ENCODE measurements at regions not wholly inside any gene's neighbourhood (a gene's known extent, or its start where the extent isn't known, plus 50 kb on each side); places are given as distances from the start of the nearest gene placed in this dataset.

DNA sequence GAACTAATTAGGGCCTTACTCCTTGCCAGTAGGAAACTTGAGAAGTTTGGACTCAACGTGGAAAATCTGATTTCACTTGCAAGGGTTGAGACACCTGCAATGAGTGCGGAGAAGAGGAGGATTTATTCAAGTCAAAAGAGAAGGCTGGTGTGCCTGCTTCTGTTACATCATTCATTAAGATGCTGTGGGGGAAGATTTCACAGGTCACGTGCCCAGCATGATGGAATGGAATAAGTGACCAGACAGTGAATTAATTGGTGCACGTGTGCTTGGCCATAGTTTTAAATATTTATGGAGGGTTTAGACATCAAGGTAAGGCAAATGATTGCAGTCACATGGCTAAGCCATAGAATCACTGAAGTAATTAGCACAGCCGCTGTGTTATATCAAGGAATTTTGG lies 155.0 kb downstream of the C7orf25 start:
- DNase-seq (ENCODE audit: low read depth), result no peak

DNA sequence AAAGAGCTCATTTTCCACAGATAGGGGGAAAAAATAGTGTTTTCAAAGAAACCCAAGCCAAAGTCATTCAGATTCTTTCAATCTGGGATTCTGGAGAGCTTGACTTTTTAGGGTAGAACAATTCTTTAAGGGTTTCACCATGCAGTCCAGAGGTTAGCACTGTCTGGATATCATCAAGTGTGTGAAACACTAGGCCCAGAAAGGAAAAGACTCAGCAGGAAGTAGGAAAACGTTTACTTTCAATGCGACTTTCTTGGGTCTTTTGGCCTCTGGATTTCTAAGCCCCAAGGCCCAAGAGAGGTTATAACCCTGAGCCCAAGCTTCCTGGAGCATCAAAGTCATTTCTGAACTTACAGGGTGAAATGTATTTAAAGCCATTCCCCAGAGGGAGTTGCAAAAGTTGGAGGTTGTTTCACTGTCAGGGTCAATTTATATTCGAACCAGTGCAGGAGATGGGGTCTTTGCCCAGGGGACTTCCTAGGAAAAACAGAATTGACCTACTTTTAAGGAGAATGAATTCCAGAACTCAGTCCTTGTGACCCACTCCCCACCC lies 158.0 kb downstream of the C7orf25 start:
- no peak for DNase-seq (ENCODE audit: low read depth)

DNA sequence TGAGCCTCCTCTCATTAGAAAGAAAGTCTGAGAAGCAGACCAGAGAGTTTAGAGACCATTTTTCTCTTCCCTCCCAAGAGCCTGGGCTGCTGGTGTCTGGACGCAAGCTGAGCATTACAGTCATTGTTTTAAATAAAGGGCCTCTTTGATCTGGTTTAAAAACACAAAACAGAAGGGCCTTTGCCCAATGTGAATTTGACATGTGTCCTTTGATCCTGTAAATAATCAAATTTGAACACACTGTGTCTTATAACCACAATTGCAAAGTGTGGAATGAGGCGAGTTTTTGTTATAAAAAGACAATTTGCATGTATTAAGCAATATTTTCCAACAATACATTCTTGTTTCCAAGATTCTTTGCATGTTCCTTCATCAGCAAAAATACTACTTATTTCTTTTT lies 158.5 kb downstream of the C7orf25 start:
- no peak for DNase-seq (ENCODE audit: low read depth)

DNA sequence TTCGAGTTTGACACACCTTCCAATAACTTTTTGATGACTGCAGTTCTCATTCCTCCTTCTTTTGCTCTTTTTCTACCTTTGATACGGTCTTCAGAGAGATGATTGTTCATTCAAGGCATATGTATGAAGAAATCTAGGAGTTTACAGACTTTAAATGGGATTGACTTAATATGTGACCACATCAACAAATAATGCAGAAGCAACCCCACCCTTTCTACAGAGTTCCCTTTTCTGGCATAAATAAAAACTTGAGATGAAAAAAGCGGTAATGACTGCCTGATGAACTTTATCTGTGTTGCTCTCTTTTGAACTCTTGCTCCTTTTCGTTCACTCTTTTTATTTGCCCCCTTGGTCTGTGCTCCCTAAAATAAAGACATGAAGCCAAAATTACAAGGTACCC lies 161.7 kb downstream of the C7orf25 start:
- no peak for DNase-seq (ENCODE audit: low read depth)

DNA sequence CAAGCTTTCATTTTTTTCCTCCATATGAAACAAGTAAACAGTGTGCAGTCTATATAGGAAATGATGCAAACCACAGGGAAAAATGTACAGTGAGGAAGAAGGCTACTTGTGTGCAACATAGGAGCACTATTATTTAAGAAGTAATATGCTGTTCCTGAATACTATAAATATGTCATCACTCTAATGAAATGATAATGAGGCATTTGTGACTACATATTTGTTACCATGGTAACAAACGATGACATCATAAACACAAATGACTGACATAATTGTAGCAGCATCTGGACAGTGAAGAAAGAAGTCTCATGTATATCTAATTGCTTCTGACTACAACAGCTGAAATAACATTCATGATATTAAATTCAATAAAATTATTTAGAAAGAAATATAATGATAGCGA lies 164.8 kb downstream of the C7orf25 start:
- DNase-seq (ENCODE audit: low read depth), result no peak

DNA sequence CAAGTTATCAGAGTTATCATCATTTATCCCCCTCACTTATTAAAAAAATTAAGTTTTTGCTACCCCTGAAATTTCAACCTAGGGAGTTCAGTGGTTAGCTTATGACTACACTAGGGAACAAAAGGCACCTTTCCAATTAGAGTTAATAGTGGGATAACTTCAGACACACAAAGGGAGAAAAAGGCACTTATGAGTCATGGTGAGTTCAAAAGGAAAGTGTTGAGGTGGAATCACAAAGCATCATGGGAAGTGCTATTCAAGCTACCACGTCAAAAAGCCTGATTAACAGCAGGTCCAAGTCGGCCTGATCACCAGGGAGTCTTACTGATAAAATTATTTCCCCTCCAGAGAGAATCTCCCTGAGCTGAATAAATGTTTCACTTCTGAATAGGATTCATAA lies 165.7 kb downstream of the C7orf25 start:
- peak; percentile 11 for DNase-seq (ENCODE audit: low read depth)

DNA sequence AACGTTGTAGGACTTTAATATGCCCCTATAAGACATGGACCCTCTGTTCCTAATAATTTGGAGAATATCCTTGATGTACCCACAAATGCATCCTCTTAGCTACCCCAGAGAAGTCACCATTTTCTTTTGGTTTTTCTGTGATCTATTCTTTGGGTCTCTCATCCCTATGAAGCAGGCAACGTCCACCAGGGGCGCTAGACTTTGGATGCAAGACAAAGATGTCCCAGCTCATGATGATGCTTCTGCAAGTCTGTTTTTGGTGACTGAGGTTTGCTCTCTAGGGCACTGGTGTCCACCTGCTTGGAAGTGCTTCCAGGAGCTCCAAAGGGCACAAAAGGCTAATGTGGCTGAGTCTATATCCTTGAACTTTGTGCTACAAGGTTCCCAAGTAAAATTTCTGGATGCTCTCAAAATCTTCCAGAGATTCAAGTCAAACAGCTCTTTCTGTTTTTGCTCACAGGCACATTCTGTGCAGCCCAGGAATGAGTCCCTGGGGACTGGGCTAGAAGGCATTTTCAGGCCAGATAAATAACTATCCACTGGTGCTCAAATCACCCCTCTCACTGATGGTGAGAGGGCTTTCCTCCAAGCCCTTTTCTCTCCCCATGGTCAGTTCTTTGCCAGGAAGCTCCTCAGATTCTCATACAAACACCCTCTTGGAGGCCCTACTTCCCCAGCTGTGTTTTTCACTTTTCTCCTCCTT lies 166.4 kb downstream of the C7orf25 start:
- DNase-seq (ENCODE audit: low read depth), result peak; percentile 61

DNA sequence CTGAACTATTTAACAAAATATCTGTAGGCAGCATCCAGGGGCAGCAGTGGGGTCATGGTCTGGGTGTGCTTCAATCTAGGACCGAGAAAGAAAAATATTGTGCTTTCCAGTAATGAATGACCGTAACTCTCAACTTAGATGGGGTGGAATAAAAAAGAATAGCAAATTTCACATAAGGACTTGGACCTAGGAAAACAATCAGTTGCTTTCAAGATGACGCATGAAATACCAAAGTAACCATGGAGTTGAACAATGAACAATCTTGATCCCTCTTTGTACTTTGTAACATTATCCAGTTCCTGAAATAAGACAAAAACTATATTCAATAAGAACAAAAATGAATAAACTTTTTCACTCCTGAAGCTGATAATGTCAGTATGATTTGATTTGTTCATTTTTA lies 167.1 kb downstream of the C7orf25 start:
- DNase-seq (ENCODE audit: low read depth), result no peak

DNA sequence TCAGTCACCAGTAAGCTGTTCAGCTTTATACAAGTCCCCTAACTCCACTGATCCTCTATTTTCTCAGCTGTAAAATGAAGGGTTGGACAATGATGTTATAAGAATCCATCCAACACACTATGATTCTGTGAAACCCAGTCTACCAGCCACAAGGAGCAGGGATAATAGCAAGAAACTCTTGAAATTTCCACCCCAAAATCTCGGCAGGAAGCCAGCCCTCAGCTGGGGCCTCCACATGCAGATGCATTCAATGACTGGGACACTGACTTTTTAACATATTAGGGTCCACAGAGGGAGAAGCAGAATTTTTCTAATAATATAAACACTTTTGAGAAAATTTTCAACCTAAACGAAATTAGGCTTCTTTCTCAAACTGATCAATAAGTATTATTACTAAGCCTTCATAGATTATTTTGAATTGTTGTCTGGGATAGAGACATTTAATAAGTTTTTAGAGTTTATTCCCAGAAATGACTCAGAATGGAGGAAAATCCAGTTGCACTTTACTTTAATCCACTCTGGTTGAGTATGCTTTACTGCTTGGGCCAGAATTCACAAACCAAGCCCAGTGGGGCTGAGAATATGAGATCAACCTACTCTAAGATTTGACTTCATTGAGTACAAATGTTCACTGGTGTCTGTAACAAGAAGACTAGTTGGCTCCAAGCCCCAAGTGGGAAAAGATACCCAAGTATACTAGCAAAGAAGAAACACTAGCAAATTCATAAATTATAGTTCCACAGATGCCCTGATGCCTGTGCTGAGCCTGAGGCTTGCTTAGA lies 168.6 kb downstream of the C7orf25 start:
- no peak for DNase-seq (ENCODE audit: low read depth)

DNA sequence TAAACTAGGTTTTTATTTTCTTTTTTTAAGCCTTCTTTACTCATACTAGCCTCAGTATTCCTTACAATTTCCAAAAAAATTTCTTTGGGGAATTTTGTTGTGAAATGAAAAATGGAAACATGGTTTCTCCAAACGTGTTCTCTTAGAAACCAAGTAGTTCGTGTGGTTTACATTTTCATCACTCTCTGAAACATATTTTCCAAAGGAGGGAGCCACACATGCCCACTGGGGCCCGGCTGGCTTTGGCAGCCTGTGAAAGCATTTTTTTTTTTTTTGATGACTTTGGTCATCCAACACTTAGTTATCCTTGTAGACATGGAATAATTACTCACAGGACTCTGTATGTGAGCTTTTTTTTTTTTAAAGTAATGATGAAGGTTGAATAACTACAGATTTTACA lies 169.6 kb downstream of the C7orf25 start:
- DNase-seq (ENCODE audit: low read depth), result no peak

DNA sequence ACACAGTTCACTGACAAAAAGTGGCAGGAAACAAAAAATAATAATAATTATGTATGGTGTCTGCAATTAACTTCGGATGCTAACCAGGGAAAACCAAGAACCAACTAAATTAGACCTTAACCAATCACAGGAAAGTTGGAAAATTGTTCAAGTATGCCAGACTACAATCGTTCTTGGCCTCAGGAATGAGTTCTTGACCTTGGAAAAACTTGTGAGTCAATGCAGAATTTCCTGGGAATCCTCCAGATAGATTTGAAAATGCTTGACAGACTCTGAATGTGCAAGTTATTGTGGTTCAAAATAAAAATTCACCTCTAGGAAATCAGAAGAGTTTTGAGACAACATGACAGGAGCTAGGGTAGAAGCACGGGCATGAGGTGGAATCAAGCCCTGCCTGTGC lies 171.5 kb downstream of the C7orf25 start:
- DNase-seq (ENCODE audit: low read depth), result no peak

DNA sequence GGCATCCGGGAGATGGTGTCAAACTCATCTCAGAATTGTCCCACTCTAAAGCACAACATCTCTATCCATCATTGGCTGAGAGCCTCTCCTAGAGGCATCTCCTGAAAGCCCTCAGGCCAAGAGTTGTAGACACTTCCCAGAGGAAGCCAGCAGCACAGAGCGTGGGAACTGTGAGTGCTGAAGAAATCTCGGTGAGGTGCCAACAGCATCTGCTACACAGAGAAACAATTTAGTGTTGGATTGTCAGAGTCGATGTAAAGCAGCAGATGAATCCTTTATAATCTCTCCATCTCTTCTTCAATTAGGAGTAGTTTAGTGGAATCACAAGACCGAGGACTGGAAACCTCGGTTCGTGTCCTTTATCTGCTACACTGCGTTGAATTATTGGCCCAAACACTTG lies 172.2 kb downstream of the C7orf25 start:
- DNase-seq (ENCODE audit: low read depth), result no peak

DNA sequence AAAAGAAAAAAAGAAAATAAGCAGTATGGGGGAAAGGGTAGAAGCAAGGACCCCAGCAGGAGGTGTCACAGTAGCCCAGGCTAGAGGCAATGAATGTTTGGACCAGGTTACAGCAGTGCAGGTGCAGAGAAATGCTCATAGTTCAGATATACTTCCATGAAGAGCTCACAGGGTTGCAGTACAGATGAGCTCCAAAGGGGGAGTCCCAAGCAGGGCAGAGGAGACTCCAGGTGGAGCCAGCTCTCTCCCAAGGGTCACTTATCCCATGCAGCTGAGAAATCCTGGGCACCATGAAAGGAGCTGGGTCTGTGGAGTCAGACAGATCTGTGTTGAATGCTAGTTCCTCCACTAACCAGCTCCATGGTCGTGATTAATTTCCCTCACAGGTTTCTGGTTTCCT lies 174.9 kb downstream of the C7orf25 start:
- peak; percentile 26 for DNase-seq (ENCODE audit: low read depth)

DNA sequence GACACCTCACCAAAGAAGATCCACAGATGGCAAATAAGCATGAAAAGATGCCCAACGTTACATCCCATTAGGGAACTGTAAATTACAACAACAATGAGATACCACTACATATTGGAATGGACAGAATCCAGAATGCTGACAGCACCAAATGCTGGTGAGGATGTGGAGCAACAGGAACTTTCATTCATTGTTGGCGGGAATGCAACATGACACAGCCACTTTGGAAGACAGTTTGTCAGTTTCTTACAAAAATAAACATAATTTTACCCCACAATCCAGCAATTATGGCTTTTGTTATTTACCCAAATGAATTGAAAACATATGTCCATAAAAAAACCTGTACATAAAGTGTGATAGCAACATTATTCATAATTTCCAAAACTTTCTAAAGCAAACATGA lies 176.8 kb downstream of the C7orf25 start:
- DNase-seq (ENCODE audit: low read depth), result no peak

DNA sequence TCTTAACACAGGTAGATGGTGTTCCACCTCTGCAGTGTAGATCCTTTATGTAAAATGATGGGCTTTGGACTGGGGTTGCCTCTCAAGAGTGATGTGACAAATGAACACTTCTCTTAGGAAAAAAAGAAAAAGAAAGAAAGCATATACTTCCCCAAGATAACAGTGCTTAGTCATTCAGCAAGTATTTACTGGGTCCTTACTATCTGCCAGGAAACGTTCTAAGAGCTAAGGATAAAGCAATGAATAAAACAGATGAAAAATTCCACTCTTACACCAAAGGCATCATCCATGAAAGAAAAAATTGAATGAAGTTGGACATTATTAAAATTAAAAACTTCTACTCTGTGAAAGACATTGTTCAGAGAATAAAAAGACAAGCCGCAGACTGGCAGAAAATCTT lies 177.3 kb downstream of the C7orf25 start:
- DNase-seq (ENCODE audit: low read depth), result peak; percentile 13

DNA sequence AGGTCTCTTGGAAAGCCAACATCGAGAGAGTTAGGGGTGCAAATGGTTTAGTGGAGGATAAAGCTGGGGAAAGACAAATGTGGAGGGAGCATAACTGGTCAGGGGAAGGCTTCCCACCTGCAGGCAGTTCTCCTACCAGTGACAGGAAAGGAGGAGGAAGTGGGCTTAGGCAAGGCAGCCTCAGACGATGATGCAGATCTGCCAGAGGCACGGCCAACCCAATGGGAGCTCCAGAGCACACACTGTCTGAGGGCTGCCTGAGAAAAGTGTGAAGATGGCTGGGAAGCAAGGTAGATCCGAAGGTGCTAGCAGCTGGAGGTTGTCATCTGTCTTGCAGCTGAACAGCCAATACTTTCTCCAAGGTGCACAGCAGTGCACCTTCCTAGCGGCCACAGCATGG lies 178.8 kb downstream of the C7orf25 start:
- DNase-seq (ENCODE audit: low read depth), result no peak

DNA sequence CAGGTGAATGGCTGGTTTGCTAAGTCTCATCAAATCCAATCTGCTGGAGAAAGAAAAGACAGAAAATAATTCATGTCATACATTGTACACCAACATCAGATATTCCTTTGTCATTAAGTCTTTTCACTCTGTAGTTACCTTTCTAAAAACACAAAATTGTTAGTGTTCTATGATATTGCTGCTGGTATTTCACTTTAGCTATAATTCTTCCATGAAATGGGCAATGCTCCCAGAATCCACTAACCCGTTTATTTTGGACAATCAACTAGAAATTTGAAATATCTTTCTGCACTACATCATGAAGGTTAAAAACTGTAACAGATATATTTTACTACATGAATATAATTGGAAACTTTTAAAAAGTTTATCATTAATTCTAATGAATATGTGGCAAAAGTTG lies 181.3 kb downstream of the C7orf25 start:
- no peak for DNase-seq (ENCODE audit: low read depth)

DNA sequence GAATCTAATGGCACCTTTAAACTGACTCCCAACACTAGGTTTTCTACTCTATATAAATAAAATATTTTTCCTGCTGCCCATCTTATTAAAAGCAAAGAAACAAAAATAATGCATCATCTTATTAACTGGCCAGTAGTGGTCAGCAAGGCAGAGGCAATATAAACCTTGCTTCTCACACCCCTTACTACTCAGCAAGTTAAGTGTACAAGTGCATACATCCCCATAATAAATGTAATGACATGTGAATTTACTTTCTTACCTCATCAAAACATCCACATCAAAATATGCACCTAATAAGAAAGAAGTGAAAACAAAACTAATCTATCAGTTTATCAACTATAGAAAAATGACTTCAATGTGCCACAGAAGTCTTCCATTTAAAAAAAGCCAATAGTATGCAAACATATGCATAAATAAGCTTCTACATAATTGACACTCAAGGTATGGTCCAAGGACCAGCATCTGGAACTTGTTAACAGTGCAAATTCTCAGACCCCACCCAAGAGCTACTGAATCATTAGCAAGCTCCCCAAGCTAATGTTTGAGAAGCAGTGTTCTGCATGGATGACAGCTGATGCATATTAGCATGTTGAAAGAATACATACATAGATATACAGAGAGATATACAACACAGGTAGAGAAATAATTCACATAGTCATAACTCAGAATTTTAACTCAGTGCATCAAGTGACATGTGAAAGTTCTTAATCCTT lies 182.7 kb downstream of the C7orf25 start:
- no peak for DNase-seq (ENCODE audit: low read depth)

DNA sequence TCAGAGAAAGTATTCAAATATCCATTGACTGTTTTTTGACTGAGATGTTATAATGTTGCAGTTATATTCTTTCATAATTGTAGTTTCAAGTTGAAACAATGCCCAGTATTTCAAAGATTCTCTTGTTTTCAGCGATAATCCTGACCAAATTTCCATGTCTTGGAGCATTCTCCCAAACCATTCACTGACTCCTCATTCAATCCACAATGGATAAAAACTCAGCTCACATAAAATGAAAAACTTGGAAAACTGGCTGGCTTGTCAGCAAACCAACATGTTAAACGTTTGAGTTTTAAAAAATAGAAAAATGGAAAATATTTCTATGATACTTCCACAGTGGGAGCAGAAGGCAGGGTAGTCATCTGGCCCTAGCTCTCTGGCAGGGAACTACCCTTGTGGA lies 184.4 kb downstream of the C7orf25 start:
- no peak for DNase-seq (ENCODE audit: low read depth)

DNA sequence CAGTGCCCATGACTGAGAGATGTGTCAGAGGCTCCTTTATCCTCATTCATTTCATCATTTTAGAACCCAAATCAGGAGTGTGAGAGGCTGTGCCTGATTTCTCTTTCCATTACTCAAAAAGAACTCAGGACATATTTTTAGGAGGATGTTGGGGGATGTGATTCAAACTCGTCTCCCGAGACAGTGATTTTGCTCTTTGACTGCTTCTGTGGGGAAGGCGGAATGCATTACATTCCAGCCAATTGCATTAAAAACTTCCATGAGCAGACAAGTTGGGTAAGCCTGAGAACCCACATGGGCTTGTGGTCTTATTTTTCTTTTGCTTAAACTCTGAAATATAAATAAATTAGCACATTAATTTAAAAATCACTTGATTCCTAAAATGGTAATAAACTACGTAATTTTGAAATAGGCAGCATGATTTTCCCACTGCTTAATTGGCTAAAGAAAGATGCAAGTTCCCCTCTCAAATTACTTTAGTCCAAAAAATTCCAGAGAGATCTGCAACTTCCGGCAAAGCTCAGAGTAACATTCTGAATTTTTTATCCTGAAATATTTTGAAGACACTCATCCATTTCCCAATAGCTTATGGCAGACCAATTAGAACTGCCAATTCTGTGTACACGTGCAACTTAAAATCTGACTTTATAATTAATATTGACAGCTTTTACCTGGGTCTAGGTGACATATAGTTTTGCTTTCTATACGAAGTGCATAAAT lies 185.6 kb downstream of the C7orf25 start:
- no peak for DNase-seq (ENCODE audit: low read depth)

DNA sequence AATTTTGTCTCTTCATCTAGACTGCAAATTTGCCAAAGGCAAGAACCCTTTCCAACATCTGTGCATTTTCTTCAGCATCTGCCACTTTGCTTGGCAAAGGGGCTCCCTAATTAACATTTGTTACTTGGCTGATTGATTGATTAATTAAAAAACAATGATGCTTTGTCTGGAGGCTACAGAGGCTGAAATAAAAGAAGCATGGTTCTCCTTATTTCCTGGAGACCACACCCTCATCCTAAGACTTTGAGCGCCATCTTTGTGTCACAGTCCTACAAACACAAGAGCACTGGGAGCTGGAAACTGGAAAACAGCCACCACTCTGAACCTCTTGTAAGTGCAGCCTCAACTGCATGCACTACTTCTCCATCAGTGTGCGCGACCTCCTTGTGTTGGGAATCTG lies 189.2 kb downstream of the C7orf25 start:
- DNase-seq (ENCODE audit: low read depth), result no peak

DNA sequence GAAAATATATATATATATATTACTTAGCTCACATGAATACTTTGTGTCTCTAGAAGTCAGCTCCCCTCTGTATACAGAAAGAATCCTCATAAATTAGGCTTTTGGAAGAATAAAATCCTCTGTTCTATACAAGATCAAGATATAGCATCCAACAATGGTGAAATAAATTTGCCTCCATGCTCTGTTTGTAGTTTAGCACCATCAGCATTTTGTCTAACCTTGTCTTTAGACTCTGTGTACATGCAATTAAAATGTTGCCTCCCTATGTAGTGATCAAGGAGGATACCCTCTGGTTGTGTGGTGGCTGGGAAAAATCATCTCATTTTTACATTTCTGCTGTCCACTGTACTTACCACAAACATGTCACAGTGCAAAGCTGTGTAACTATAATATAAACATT lies 189.7 kb downstream of the C7orf25 start:
- DNase-seq (ENCODE audit: low read depth), result no peak
